Neuronal stem cell (in vitro differentiated cells): ENCODE measurements at regions not wholly inside any gene's neighbourhood (a gene's known extent, or its start where the extent isn't known, plus 50 kb on each side); places are given as distances from the start of the nearest gene placed in this dataset.

Experiments
- DNase-seq: peaks from one replicate; pipeline ENCODE4 v3.0.0-alpha.2; 2013; ENCODE audit warnings: low spot score
- H2AFZ ChIP-seq: one replicate; pipeline ENCODE4 v1.6.1; 2013; ENCODE audit warnings: mild to moderate bottlenecking, low read length, inconsistent platforms
- H2AK5ac ChIP-seq: 2 replicates; pipeline ENCODE4 v1.6.1; 2013; ENCODE audit warnings: low read depth, mild to moderate bottlenecking, inconsistent platforms, low read length, moderate library complexity, mixed read lengths
- H2BK120ac ChIP-seq: 2 replicates; pipeline ENCODE4 v1.6.1; 2013; ENCODE audit warnings: low read depth, mild to moderate bottlenecking, inconsistent platforms, low read length, moderate library complexity, mixed read lengths
- H2BK12ac ChIP-seq: one replicate; pipeline ENCODE4 v1.6.1; 2013; ENCODE audit warnings: low read length, inconsistent platforms
- H2BK15ac ChIP-seq: 2 replicates; pipeline ENCODE4 v1.6.1; 2013; ENCODE audit warnings: mild to moderate bottlenecking, low read length, inconsistent platforms, mixed read lengths
- H2BK5ac ChIP-seq: one replicate; pipeline ENCODE4 v1.6.1; 2013; ENCODE audit warnings: inconsistent platforms, mild to moderate bottlenecking, low read length, moderate library complexity
- H3K14ac ChIP-seq: one replicate; pipeline ENCODE4 v1.6.1; 2013; ENCODE audit warnings: low read length, inconsistent platforms
- H3K18ac ChIP-seq: 2 replicates; pipeline ENCODE4 v1.6.1; 2013; ENCODE audit warnings: low read length, inconsistent platforms
- H3K23ac ChIP-seq: 2 replicates; pipeline ENCODE4 v1.6.1; 2013; ENCODE audit warnings: low read depth, mild to moderate bottlenecking, mixed read lengths, low read length, inconsistent platforms; ENCODE audit not compliant: poor library complexity
- H3K27ac ChIP-seq: replicated peaks from 3 replicates; pipeline ENCODE4 v1.5.1; 2013; ENCODE audit warnings: low read length, inconsistent platforms
- H3K27me3 ChIP-seq, 3 experiments: 2 replicates each; pipeline ENCODE4 v1.6.1; 2013; ENCODE audit warnings: low read length in 3 of 3, mild to moderate bottlenecking in 2 of 3, inconsistent platforms in 1 of 3, low read depth in 1 of 3, mixed read lengths in 1 of 3, moderate library complexity in 1 of 3; ENCODE audit not compliant: control insufficient read depth in 3 of 3, insufficient read depth in 3 of 3
- H3K36me3 ChIP-seq, 2 donors: replicated peaks in 1 of 2; 2 replicates each; pipeline ENCODE4 v1.6.1; 2013; ENCODE audit warnings: low read length in 2 of 2; ENCODE audit not compliant: control insufficient read depth in 2 of 2, insufficient read depth in 2 of 2
- H3K4ac ChIP-seq: 2 replicates; pipeline ENCODE4 v1.6.1; 2013; ENCODE audit warnings: inconsistent platforms, mild to moderate bottlenecking, low read length, moderate library complexity
- H3K4me1 ChIP-seq, 2 donors: 1 replicate in 1 of 2; 2 replicates in 1 of 2; pipeline ENCODE4 v1.6.1; 2013; ENCODE audit warnings: low read length in 2 of 2, low read depth in 1 of 2; ENCODE audit not compliant: control insufficient read depth in 2 of 2, insufficient read depth in 1 of 2
- H3K4me2 ChIP-seq: one replicate; pipeline ENCODE4 v1.6.1; 2013; ENCODE audit warnings: mild to moderate bottlenecking, low read length, inconsistent platforms; ENCODE audit not compliant: insufficient read depth, poor library complexity, severe bottlenecking
- H3K4me3 ChIP-seq, 2 donors: 2 replicates each; pipeline ENCODE4 v1.5.1; 2013; ENCODE audit warnings: low read length in 2 of 2, mild to moderate bottlenecking in 2 of 2, inconsistent platforms in 1 of 2, moderate library complexity in 1 of 2
- H3K79me1 ChIP-seq: one replicate; pipeline ENCODE4 v1.6.1; 2013; ENCODE audit warnings: low read depth, mild to moderate bottlenecking, inconsistent platforms, low read length, moderate library complexity
- H3K9ac ChIP-seq: one replicate; pipeline ENCODE4 v1.6.1; 2013; ENCODE audit warnings: mild to moderate bottlenecking, low read depth, low read length, inconsistent platforms; ENCODE audit not compliant: poor library complexity
- H3K9me3 ChIP-seq, 2 donors: replicated peaks in 1 of 2; 2 replicates each; pipeline versions ENCODE3 to v1.6.1; 2013; ENCODE audit warnings: low read length in 2 of 2, mild to moderate bottlenecking in 2 of 2, inconsistent platforms in 1 of 2, low read depth in 1 of 2, mixed read lengths in 1 of 2, moderate library complexity in 1 of 2; ENCODE audit not compliant: control insufficient read depth in 2 of 2, insufficient read depth in 1 of 2
- H4K8ac ChIP-seq: one replicate; pipeline ENCODE4 v1.6.1; 2013; ENCODE audit warnings: low read depth, mild to moderate bottlenecking, inconsistent platforms, low read length, moderate library complexity
- H4K91ac ChIP-seq: one replicate; pipeline ENCODE4 v1.6.1; 2013; ENCODE audit warnings: low read length, low read depth, mild to moderate bottlenecking, inconsistent platforms; ENCODE audit not compliant: poor library complexity
- WGBS, 2 donors: extraction: QIAGEN DNeasy Blood & Tissue Kit; methylation state at CpG; one replicate each; pipeline ENCODE4 v1.1.7; 2013; ENCODE audit warnings: missing lambda C conversion rate in 2 of 2, mixed read lengths in 1 of 2; ENCODE audit not compliant: insufficient read length in 2 of 2, insufficient replicate concordance in 1 of 2; ENCODE audit errors: extremely low coverage in 2 of 2; 5-methylcytosine and 5-hydroxymethylcytosine counted together

GRCh38 chr17:79279320-79279719 lies 204.7 kb downstream of the ENGASE start:
- Histone ChIP-seq H2AK5ac (no peak overlapping the region), H3K23ac (peak overlapping the region; percentile 8), H3K4ac (no peak overlapping the region), H4K91ac (no peak overlapping the region), H2BK5ac (no peak overlapping the region), H2BK120ac (no peak overlapping the region), H3K27me3 (peaks cover 0 to 17% (median 0%) of the 10 kb centered on the region in 3 experiments), H2BK15ac (no peak overlapping the region), H4K8ac (no peak overlapping the region), H3K9me3 (no peaks in the 10 kb centered on the region), H3K27ac (no peak overlapping the region), H3K36me3 (no peaks in the 10 kb centered on the region), H3K4me2 (no peak overlapping the region), H2BK12ac (no peak overlapping the region), H3K14ac (no peak overlapping the region), H3K79me1 (no peaks in the 10 kb centered on the region), H3K4me1 (peaks cover 3 to 4% of the 10 kb centered on the region in 2 donors), H2AFZ (no peak overlapping the region), H3K18ac (peak overlapping the region; percentile 7), H3K4me3 (no peak overlapping the region), H3K9ac (no peak overlapping the region)
- WGBS, 2 donors, result no CpG with 5 or more reads among the region's 11 CpGs
- no peak for DNase-seq

- H4K8ac ChIP-seq, result peak overlapping the region; percentile 45
- peak overlapping the region; percentile 5 for H3K23ac ChIP-seq
- H3K14ac ChIP-seq, result peak overlapping the region; percentile 1
- H3K36me3 ChIP-seq, result no peaks in the 10 kb centered on the region
- H2AFZ ChIP-seq, result no peak overlapping the region
- peak overlapping the region; percentile 54 for H3K18ac ChIP-seq
- DNase-seq, result no peak
- no peak overlapping the region for H3K4ac ChIP-seq
- H3K4me2 ChIP-seq, result no peak overlapping the region
- H2BK120ac ChIP-seq, result no peak overlapping the region
- H3K9me3 ChIP-seq, result no peaks in the 10 kb centered on the region
- H2BK5ac ChIP-seq, result no peak overlapping the region
- H2BK12ac ChIP-seq, result no peak overlapping the region
- H3K9ac ChIP-seq, result no peak overlapping the region
- WGBS, 2 donors, result no CpG with 5 or more reads among the region's 3 CpGs
- H3K27me3 ChIP-seq, result peaks cover 0 to 18% (median 0%) of the 10 kb centered on the region in 3 experiments
- H3K79me1 ChIP-seq, result no peaks in the 10 kb centered on the region
- peaks cover 3 to 7% of the 10 kb centered on the region in 2 donors for H3K4me1 ChIP-seq
- no peak overlapping the region for H2BK15ac ChIP-seq
- H3K27ac ChIP-seq, result no peak overlapping the region
- no peak overlapping the region for H3K4me3 ChIP-seq
- H4K91ac ChIP-seq, result no peak overlapping the region
- H2AK5ac ChIP-seq, result no peak overlapping the region
Measured at GRCh38 chr17:79276821-79277220, 202.2 kb downstream of the ENGASE start.

GRCh38 chr17:79273660-79274059 lies 199.0 kb downstream of the ENGASE start:
- no peak for DNase-seq
- Histone ChIP-seq H2BK15ac (no peak overlapping the region), H3K4ac (no peak overlapping the region), H2BK120ac (no peak overlapping the region), H3K27ac (no peak overlapping the region), H3K23ac (no peak overlapping the region), H2AK5ac (peak overlapping the region; percentile 81), H3K14ac (peak overlapping the region; percentile 84), H3K9ac (no peak overlapping the region), H3K27me3 (peaks cover 0 to 36% (median 0%) of the 10 kb centered on the region in 3 experiments), H3K18ac (no peak overlapping the region), H2BK12ac (peak overlapping the region; percentile 63), H3K79me1 (no peaks in the 10 kb centered on the region), H2AFZ (no peak overlapping the region), H4K8ac (no peak overlapping the region), H3K4me1 (peaks cover 3 to 7% of the 10 kb centered on the region in 2 donors), H4K91ac (no peak overlapping the region), H3K4me2 (no peak overlapping the region), H3K36me3 (no peaks in the 10 kb centered on the region), H2BK5ac (peak overlapping the region; percentile 59), H3K4me3 (peak overlapping the region in 1 of 2 donors; percentile 7), H3K9me3 (no peaks in the 10 kb centered on the region)
- no CpG with 5 or more reads among the region's 8 CpGs for WGBS, 2 donors

GRCh38 chr17:79272666-79273219 lies 198.1 kb downstream of the ENGASE start:
- no peak overlapping the region for H3K9ac ChIP-seq
- no peak overlapping the region for H3K23ac ChIP-seq
- H3K4me1 ChIP-seq, result peaks cover 3 to 7% of the 10 kb centered on the region in 2 donors
- H3K27ac ChIP-seq, result no peak overlapping the region
- DNase-seq, result no peak
- no peak overlapping the region for H3K14ac ChIP-seq
- no peak overlapping the region for H4K91ac ChIP-seq
- H3K9me3 ChIP-seq, result no peaks in the 10 kb centered on the region
- no peaks in the 10 kb centered on the region for H3K79me1 ChIP-seq
- no peak overlapping the region for H2BK5ac ChIP-seq
- no peak overlapping the region for H2BK12ac ChIP-seq
- no peak overlapping the region for H2AFZ ChIP-seq
- no peak overlapping the region for H3K4me2 ChIP-seq
- no CpG with 5 or more reads among the region's 9 CpGs for WGBS, 2 donors
- no peak overlapping the region for H3K4me3 ChIP-seq
- H3K36me3 ChIP-seq, result no peaks in the 10 kb centered on the region
- H4K8ac ChIP-seq, result no peak overlapping the region
- peak overlapping the region; percentile 68 for H3K18ac ChIP-seq
- H2BK120ac ChIP-seq, result no peak overlapping the region
- H2AK5ac ChIP-seq, result no peak overlapping the region
- H3K4ac ChIP-seq, result no peak overlapping the region
- peaks cover 0 to 42% (median 0%) of the 10 kb centered on the region in 3 experiments for H3K27me3 ChIP-seq
- no peak overlapping the region for H2BK15ac ChIP-seq
